ELR (cell line): ENCODE measurements at regions not wholly inside any gene's neighbourhood (a gene's known extent, or its start where the extent isn't known, plus 50 kb on each side); places are given as distances from the start of the nearest gene placed in this dataset.
"Not testable (repeated sequence)": the region's sequence is repeated elsewhere in the genome, so short reads cannot be mapped to it uniquely, and the experiment has no call there.

Source experiments
- DNase-seq: peaks from one replicate; pipeline ENCODE4 v3.0.0-alpha.2; 2015; ENCODE audit warnings: low read depth

DNA sequence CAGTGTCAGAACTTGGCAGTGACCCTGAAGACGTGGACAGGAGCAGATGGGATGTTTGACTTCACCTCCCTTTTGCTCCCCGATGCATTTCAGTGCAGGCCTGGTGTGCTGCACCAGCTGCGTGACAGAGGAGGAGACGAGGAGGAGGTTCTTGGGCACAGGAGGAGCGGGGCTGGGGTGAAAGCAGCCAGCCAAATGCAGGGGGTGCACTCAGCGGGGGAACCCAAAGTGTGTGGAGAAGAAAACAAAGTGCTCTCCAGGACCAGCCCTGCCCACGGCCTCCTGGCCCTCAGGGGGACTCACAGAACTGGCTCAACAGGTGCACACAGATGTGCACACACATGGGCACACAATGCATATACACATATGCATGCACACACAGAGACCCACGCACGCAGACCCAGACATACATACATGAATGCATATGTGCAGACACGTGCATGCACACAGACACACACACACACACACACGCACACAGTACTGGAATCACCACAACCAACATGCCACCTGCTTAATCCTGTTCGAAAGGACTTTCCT lies 91.7 kb upstream of the SFSWAP start:
- no peak for DNase-seq

GRCh38 chr12:131619736-131620506 lies 91.0 kb upstream of the SFSWAP start:
- no peak for DNase-seq

GRCh38 chr12:131620520-131620919 lies 90.4 kb upstream of the SFSWAP start:
- peak; percentile 5 for DNase-seq

- no peak for DNase-seq
Measured at GRCh38 chr12:131620946-131621681, 89.8 kb upstream of the SFSWAP start.

GRCh38 chr12:131621701-131622421 lies 89.0 kb upstream of the SFSWAP start:
- no peak for DNase-seq

DNA sequence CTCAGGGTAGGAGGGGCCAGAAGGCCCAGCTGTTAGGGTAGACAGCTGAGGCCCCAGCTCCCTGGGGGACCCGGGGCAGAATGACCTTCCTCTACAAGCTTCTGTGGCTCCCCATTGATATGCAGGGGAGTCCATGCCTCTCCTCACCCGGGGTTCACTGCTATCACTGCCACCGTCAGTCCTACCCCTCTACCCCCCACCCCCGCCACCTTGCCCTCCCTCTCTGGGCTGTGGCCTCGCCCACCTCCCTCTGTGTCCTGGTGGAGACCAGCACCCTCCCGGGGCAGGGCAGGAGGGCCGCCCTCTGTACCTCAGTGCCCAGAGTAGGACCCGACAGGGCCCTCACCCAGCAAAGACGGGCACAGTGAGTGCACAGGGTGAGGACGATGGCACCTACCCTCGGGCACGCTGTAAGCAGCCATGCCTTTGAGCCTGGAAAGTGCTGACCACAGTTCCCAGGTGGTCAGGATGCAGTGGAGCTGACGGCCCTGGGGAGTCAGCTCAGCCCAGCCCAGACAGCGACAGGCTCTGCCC lies 88.4 kb upstream of the SFSWAP start:
- DNase-seq = no peak

GRCh38 chr12:131623404-131624368 lies 87.2 kb upstream of the SFSWAP start:
- DNase-seq = not testable (repeated sequence)

DNA sequence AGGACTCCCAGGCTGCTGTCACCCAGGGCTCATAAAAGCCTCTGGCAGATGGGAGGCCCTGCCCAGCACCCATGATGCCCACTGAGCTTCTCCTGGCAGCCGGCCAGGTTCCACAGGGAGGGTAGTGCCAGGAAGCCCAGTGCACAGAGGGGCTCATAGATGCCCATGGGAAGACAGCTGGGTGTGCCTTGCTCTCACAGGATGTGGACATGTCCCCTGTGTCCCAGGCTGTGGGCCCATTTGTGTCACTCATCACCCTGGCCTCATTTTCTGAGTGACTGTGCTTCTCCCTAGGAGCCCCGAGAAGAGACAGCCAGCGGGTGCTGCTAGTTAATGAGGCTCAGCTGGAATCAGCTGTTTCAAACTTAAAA lies 86.5 kb upstream of the SFSWAP start:
- not testable (repeated sequence) for DNase-seq

GRCh38 chr12:131624756-131625501 lies 86.0 kb upstream of the SFSWAP start:
- DNase-seq = not testable (repeated sequence)

DNA sequence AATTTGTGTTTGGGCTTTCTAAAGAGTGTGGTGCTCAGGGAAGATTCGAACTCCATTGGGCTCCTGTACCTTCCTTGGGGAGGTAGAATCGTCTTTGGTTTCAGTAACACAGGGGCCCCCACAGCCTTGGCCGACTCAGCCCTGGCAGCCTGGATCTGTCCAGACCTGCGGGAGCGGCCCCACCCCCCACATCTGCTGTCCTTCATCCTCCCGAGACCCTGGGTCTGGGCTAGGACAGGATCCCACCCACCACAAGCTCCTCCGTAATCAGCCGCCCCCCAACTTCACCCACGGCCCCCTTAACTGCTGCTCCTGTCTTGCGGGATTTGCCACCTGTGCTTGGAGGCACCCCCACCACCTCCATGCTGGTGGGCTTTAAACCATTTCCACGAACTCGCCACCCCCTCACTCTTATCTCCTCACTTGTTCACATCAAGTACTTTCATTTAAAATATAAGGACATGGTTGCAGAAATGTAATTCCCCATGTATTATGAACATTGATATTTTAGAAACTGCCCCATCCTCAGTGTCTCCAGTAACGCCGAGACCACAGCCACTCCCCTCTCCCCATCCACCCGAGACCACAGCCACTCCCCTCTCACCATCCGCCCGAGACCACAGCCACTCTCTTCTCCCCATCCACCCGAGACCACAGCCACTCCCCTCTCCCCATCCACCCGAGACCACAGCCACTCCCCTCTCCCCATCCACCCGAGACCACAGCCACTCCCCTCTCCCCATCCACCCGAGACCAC lies 84.7 kb upstream of the SFSWAP start:
- DNase-seq = not testable (repeated sequence)

DNA sequence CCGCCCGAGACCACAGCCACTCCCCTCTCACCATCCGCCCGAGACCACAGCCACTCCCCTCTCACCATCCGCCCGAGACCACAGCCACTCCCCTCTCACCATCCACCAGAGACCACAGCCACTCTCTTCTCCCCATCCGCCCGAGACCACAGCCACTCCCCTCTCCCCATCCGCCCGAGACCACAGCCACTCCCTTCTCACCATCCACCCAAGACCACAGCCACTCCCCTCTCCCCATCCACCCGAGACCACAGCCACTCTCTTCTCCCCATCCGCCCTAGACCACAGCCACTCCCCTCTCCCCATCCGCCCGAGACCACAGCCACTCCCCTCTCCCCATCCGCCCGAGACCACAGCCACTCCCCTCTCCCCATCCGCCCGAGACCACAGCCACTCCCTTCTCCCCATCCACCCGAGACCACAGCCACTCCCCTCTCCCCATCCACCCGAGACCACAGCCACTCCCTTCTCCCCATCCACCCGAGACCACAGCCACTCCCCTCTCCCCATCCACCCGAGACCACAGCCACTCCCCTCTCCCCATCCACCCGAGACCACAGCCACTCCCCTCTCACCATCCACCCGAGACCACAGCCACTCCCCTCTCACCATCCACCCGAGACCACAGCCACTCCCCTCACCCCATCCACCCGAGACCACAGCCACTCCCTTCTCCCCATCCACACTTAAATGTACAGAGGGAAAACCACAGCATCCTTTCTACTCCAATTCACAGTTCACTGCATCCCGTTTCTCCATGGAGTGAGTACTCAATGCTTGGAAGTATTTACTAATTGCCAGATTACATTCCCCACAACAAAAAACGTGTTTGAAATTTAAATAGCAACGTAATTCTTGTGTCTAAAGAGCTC lies 83.5 kb upstream of the SFSWAP start:
- DNase-seq = not testable (repeated sequence)

GRCh38 chr12:131628023-131628740 lies 82.7 kb upstream of the SFSWAP start:
- DNase-seq = no peak

DNA sequence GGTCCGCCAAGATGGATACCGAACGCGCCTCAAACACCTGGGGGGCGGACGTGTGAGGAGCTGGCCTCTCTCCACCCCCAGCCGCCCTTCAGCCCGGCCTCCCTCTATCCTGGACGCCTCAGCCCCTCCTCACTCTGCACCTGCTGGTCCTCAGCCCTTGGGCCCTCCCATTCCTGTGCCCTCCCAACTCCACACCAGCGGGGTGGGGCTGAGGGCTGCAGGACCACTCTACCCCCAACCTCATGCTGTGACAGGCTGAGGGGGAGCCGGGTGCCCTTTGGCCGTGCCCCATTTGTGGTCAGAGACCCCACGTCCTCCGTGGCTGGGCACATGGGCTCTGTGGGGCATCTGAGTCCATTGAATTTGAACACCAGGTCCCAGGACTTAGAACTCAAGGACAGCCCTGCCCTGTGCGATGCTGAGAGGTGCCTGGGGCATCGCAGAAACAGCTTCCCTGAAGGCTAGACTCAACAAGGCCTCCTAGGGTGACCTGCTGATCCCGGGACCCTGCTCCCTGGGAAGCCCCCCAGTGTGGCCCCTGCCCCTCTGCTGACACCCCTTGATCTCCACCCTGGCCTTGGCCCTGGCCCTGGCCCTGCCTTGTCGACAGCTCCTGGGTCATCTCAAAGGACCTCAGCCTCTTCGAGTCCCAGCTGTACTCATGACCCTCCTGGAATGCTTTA lies 82.0 kb upstream of the SFSWAP start:
- no peak for DNase-seq

GRCh38 chr12:131631230-131631629 lies 79.7 kb upstream of the SFSWAP start:
- no peak for DNase-seq

DNA sequence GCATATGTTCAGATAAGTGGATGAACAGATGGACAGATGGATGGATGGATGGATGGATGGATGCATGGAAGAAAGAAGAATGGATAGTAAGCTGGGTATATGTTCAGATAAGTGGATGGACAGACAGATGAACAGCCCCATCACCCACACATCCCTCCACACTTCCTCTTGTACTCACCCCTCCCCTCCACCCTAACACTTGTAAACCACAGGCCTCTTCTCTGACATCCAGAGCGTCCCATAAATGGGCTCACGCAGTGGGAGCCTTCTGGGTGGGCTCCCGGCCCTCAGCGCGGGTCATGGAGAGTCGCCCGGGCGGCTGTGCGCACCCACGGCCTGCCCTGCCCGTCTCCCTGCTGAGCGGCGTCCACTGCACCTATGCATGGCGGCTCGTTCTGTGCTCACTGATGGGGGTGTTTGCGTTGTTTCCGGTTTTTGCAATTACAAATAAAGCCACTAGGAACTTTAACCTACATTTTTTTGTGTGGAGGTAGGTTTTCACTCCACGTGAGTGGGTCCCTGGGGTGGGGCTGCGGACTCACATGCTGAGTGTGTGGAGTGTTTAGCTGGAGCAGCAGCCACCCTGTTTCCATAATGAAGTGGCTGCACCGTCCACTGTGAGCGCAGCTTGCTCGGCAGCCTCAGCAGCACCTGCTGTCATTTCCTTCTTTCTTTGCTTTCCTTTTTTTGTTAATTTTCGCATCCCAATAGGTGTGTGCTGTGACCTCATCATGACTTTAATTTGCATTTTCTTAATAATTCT lies 78.8 kb upstream of the SFSWAP start:
- DNase-seq = not testable (repeated sequence)

- DNase-seq = not testable (repeated sequence)
Measured at GRCh38 chr12:131632652-131633023, 78.3 kb upstream of the SFSWAP start.

GRCh38 chr12:131633610-131634009 lies 77.3 kb upstream of the SFSWAP start:
- DNase-seq = not testable (repeated sequence)
